NCI-H460 (cell line): ENCODE measurements at regions not wholly inside any gene's neighbourhood (a gene's known extent, or its start where the extent isn't known, plus 50 kb on each side); places are given as distances from the start of the nearest gene placed in this dataset.

Source experiments
- DNase-seq: peaks from one replicate; pipeline ENCODE4 v3.0.0-alpha.2; 2016; ENCODE audit warnings: low read depth; ENCODE audit errors: extremely low read depth

GRCh38 chr3:153069598-153070510 lies 92.2 kb upstream of the RAP2B start:
- DNase-seq = no peak

GRCh38 chr3:153070511-153070868 lies 91.5 kb upstream of the RAP2B start:
- no peak for DNase-seq

- DNase-seq = no peak
These were observed 89.6 kb upstream of the RAP2B start for GRCh38 chr3:153072382-153072781.

GRCh38 chr3:153072856-153073255 lies 89.2 kb upstream of the RAP2B start:
- no peak for DNase-seq

- no peak for DNase-seq
These were observed 88.4 kb upstream of the RAP2B start for GRCh38 chr3:153073636-153074035.

GRCh38 chr3:153078826-153079225 lies 83.2 kb upstream of the RAP2B start:
- DNase-seq = no peak

- no peak for DNase-seq
These were observed 82.6 kb upstream of the RAP2B start for GRCh38 chr3:153079386-153079785.

GRCh38 chr3:153080778-153081240 lies 81.2 kb upstream of the RAP2B start:
- no peak for DNase-seq

GRCh38 chr3:153084431-153084830 lies 77.6 kb upstream of the RAP2B start:
- no peak for DNase-seq

- no peak for DNase-seq
These were observed 74.1 kb upstream of the RAP2B start for GRCh38 chr3:153087595-153088566.

- no peak for DNase-seq
These were observed 72.4 kb upstream of the RAP2B start for GRCh38 chr3:153089620-153090019.

GRCh38 chr3:153090973-153091372 lies 71.1 kb upstream of the RAP2B start:
- DNase-seq = no peak

GRCh38 chr3:153093629-153094028 lies 68.4 kb upstream of the RAP2B start:
- no peak for DNase-seq

- no peak for DNase-seq
These were observed 67.6 kb upstream of the RAP2B start for GRCh38 chr3:153094386-153094785.

GRCh38 chr3:153095441-153095840 lies 66.6 kb upstream of the RAP2B start:
- DNase-seq = no peak

- no peak for DNase-seq
These were observed 65.3 kb upstream of the RAP2B start for GRCh38 chr3:153096731-153097131.

- no peak for DNase-seq
These were observed 64.8 kb upstream of the RAP2B start for GRCh38 chr3:153097213-153097612.

- DNase-seq = no peak
These were observed 62.9 kb upstream of the RAP2B start for GRCh38 chr3:153099131-153099530.

GRCh38 chr3:153103406-153103945 lies 58.5 kb upstream of the RAP2B start:
- no peak for DNase-seq

GRCh38 chr3:153110041-153110440 lies 52.0 kb upstream of the RAP2B start:
- no peak for DNase-seq

- DNase-seq = no peak
These were observed 51.0 kb upstream of the RAP2B start for GRCh38 chr3:153111016-153111415.
